ENCODE measurements at regions not wholly inside any gene's neighbourhood (a gene's known extent, or its start where the extent isn't known, plus 50 kb on each side); places are given as distances from the start of the nearest gene placed in this dataset.
"Not testable (repeated sequence)": the region's sequence is repeated elsewhere in the genome, so short reads cannot be mapped to it uniquely, and the experiment has no call there.

- DNase-seq: peak in 1 of 14 donors; percentile 91
Measured at GRCh38 chr21:27035791-27036190, 68.9 kb upstream of the ADAMTS5 start.

GRCh38 chr21:27034796-27035195 lies 67.9 kb upstream of the ADAMTS5 start:
- DNase-seq: peak in 1 of 14 donors; percentile 25

GRCh38 chr21:27033471-27033870 lies 66.6 kb upstream of the ADAMTS5 start:
- DNase-seq: peak in 3 of 14 donors; percentile 1 to 85 (median 3)

GRCh38 chr21:27026501-27026900 lies 59.6 kb upstream of the ADAMTS5 start:
- DNase-seq: no peak

- not testable (repeated sequence) for DNase-seq
Measured at GRCh38 chr21:27025708-27026107, 58.8 kb upstream of the ADAMTS5 start.

- DNase-seq: no peak
Measured at GRCh38 chr21:27024971-27025370, 58.1 kb upstream of the ADAMTS5 start.

- no peak for DNase-seq
Measured at GRCh38 chr21:27024301-27024700, 57.4 kb upstream of the ADAMTS5 start.

GRCh38 chr21:27023186-27023585 lies 56.3 kb upstream of the ADAMTS5 start:
- DNase-seq: no peak

GRCh38 chr21:27021801-27022200 lies 54.9 kb upstream of the ADAMTS5 start:
- DNase-seq: no peak

GRCh38 chr21:27021046-27021445 lies 54.2 kb upstream of the ADAMTS5 start:
- no peak for DNase-seq

GRCh38 chr21:27017246-27017645 lies 50.4 kb upstream of the ADAMTS5 start:
- DNase-seq: no peak

Measured in C1 segment of cervical spinal cord (tissue), 14 donors.